GM18499 (cell line): ENCODE measurements at regions not wholly inside any gene's neighbourhood (a gene's known extent, or its start where the extent isn't known, plus 50 kb on each side); places are given as distances from the start of the nearest gene placed in this dataset.

Source experiments
- ATAC-seq: cut with Tn5 transposase; IDR thresholded peaks from one replicate; pipeline ENCODE4 v1.9.1; 2021; ENCODE audit warnings: moderate number of reproducible peaks; ENCODE audit not compliant: insufficient read depth, unreplicated experiment

GRCh38 chr12:65517656-65518210 is 239.2 kb downstream of the MSRB3 start:
- no peak for ATAC-seq

GRCh38 chr12:65518771-65519170 is 240.3 kb downstream of the MSRB3 start:
- no peak for ATAC-seq

DNA sequence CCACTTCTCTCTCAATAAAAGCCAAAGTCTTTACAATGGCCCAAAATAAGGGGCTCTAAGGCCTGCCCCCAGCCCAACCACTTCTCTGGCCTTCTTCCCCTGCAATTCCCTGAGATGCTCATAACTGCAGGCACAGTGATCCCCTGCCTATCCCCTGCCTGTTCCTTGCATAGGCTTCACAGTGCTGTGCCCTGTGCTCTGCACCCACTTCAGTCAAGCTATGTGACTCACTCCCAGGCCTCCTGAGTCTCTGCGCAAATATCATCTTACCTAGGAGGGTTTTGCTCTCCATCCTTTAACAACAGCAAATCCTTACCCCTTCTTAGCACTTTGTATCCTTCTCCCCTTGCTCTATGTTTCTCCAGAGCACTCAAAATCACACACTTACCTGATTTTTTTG is 242.2 kb downstream of the MSRB3 start:
- ATAC-seq, result no peak

GRCh38 chr12:65522956-65523860 is 244.7 kb downstream of the MSRB3 start:
- no peak for ATAC-seq

- ATAC-seq, result no peak
These were observed 246.2 kb downstream of the MSRB3 start for GRCh38 chr12:65524666-65525065.

- no peak for ATAC-seq
These were observed 247.1 kb downstream of the MSRB3 start for GRCh38 chr12:65525491-65526141.

- ATAC-seq, result no peak
These were observed 247.8 kb downstream of the MSRB3 start for GRCh38 chr12:65526311-65526710.

DNA sequence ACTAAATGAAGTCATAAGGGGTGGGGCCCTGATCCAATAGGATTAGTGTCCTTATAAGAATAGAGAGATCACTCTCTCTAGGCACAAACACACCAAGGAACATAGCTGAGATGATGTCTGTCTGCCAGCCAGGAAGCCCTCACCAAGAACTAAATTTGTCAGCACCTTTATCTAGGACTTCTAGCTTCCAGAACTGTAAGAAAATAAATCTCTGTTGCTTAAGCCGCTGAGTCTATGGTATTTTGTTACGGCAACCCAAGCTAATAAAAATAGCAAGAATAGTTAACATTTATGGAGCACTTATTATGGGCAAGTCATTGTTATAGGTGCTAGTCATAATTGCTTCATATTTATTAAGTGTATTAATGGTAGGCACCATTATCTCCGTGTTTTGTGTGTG is 249.6 kb downstream of the MSRB3 start:
- ATAC-seq, result no peak

- no peak for ATAC-seq
These were observed 250.6 kb downstream of the MSRB3 start for GRCh38 chr12:65529106-65529505.

GRCh38 chr12:65529771-65530435 is 251.4 kb downstream of the MSRB3 start:
- ATAC-seq, result no peak

DNA sequence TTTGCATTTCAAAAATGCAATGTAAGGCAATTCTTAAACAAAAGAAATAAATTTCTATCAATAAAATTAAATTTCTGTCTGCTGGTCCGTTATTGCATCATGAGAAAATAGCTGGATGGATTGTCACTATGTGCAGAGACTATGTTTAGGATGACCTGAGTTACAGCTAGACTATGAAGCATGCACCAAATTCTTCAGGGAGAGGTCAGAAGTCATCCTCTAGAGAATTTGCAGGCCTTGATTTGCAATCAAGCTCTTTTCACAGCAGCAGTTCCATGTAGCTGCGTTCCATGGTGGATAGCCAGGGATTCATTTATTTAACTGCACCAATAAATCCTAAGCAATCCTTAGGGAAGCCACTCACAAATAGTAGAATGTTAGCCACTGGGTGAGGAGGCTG is 253.7 kb downstream of the MSRB3 start:
- ATAC-seq, result no peak

DNA sequence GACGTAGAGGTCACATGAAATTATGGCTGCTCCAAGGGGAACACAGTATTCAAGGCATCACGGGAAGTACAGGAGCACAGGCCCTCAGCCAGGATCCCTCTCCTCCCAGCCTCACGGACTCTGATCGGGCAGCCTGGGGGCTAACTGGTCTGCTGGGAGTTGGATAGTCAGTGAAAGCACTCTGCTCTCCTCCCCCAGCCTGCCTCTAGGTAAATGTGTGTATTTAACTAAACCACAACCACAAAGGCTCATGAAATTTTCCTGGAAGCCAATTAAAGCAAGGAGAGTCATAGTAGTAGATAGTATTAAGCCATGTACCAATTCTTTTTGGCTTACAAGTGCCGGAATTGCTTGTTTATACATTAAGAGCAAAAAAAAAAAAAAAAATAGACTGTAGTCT is 254.3 kb downstream of the MSRB3 start:
- ATAC-seq, result no peak

DNA sequence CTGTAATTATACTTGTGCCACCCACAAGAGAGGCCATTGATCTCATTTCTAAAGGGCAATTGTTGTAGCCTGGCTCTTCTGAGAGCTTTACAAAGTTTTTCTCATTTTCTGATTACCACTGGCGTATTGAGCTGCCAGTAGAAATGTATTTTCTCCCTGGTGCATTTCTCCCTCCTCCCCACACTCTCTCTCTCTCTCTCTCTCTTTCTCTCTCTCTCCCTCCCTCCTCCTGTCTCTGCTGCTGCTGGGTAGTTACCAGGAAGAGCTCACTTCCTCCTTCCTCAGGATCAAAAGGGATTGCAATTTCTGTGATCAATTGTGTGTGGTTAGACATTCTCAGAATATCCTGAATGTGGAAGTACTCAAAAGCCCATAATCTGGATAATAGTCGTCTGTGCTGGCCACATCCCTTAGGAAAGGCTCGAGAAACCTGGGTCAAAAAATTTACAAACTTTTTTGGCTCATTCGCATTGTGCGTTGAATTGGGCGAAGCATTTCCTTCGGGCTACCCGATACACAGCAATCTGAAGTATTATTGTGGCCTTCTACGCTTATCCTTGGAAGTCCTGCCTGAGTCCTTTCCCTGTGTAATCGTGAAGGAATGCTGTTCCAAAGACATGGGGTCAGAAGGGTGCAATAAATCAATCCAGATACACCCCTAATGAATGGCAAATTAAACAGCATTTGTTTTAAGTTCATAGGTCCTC is 254.8 kb downstream of the MSRB3 start:
- no peak for ATAC-seq

DNA sequence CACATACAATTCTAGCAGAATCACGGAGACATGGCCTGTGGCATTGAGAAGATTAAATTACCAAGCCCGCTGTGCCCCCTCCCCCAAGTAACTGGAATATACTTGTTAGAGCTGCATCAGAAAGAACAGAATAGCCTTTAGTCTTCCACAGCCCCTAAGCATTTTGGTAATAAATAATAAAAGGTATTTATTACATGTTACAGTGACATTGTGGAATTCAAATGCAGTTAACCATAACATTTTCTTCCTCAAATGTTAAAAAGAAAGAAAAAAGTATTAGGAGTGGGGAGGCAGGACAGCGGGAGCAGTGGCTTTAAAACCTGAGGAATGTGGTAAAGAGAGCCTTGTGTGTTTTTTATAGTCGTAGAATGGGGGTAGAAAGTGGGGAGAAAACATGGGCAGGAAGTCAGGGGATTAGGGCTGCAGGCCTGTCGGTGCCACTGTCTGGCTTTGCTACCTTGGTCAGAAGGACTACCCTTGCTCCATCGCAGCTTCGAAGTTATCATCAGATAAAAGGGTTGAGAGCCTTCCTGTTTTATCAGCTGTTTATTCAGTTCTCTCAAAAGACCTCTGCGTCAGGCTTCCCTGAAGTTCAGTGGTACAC is 255.9 kb downstream of the MSRB3 start:
- ATAC-seq, result no peak

GRCh38 chr12:65535946-65536345 is 257.5 kb downstream of the MSRB3 start:
- ATAC-seq, result no peak

DNA sequence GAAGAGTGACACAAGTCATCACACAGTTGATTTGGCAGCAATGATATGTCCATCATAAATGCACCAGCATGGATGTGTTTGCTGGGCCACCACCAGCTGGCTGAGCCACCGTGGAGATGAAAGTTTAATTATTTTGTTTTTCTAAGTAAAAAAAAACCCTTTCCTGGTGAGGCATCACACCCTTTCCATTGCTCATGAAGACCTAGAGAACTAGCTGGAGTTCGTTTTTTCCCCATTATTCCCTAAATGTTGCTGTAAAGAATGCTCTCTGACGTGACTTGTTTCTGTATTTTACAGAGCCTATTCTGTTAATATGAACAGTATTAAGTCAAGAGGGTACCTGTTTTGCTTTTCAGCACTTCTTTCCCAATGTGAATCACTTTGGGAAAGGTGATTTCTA is 257.9 kb downstream of the MSRB3 start:
- no peak for ATAC-seq

- no peak for ATAC-seq
These were observed 258.6 kb downstream of the MSRB3 start for GRCh38 chr12:65536876-65537681.

GRCh38 chr12:65537978-65538377 is 259.5 kb downstream of the MSRB3 start:
- ATAC-seq, result no peak

GRCh38 chr12:65539023-65539422 is 260.5 kb downstream of the MSRB3 start:
- ATAC-seq, result no peak
